Tibial nerve (tissue), 4 donors: ENCODE measurements at regions not wholly inside any gene's neighbourhood (a gene's known extent, or its start where the extent isn't known, plus 50 kb on each side); places are given as distances from the start of the nearest gene placed in this dataset.
"Not testable (repeated sequence)": the region's sequence is repeated elsewhere in the genome, so short reads cannot be mapped to it uniquely, and the experiment has no call there.

ENCODE experiments used
- EP300 ChIP-seq, 2 donors: sonication (generic); formaldehyde crosslinking; IDR thresholded peaks; one replicate each; pipeline ENCODE4 v1.6.1; 2017; ENCODE audit warnings: antibody characterized with exemption in 2 of 2, mild to moderate bottlenecking in 1 of 2
- POLR2A ChIP-seq, 2 donors: fragments of 450-650 bp; IDR thresholded peaks; one replicate each; pipeline ENCODE4 v1.6.1; 2017; ENCODE audit warnings: antibody characterized with exemption in 2 of 2, mild to moderate bottlenecking in 2 of 2, moderate library complexity in 2 of 2
- TF ChIP-seq, protein P1 (sequence below), 5 experiments: fragments of 200-600 bp in 3 of 5; fragments of 450-650 bp in 2 of 5; sonication (generic) in 3 of 5; IDR thresholded peaks; one replicate each; pipeline ENCODE4 v1.5.1; 2016 to 2019; ENCODE audit warnings: antibody characterized with exemption in 5 of 5, mild to moderate bottlenecking in 3 of 5, moderate library complexity in 2 of 5

DNA sequence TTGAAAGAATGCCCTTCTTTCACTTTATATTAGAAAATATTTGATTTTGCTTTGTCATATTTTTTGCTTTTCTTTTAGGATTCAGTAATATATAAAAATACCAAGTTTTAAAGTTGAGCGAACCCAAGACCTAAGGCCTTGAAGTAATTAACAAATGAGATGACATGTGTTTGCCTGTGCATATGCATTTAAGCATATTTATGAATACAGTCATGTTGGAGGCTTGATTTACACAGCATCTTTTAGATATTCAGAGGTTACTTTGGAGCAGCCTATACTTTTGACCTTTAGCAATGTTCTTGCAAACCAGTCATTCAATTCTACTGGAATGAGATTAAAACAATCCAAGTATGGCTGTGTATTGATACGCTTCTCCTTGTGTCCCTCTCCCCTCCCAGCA lies 425.1 kb downstream of the KCNJ18 start:
- TF ChIP-seq, protein P1, sequence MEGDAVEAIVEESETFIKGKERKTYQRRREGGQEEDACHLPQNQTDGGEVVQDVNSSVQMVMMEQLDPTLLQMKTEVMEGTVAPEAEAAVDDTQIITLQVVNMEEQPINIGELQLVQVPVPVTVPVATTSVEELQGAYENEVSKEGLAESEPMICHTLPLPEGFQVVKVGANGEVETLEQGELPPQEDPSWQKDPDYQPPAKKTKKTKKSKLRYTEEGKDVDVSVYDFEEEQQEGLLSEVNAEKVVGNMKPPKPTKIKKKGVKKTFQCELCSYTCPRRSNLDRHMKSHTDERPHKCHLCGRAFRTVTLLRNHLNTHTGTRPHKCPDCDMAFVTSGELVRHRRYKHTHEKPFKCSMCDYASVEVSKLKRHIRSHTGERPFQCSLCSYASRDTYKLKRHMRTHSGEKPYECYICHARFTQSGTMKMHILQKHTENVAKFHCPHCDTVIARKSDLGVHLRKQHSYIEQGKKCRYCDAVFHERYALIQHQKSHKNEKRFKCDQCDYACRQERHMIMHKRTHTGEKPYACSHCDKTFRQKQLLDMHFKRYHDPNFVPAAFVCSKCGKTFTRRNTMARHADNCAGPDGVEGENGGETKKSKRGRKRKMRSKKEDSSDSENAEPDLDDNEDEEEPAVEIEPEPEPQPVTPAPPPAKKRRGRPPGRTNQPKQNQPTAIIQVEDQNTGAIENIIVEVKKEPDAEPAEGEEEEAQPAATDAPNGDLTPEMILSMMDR (IDR thresholded peaks at IDR 0.05) = not testable (repeated sequence)
- not testable (repeated sequence) for TF ChIP-seq POLR2A, EP300 (IDR thresholded peaks at IDR 0.05)
